ENCODE measurements at regions not wholly inside any gene's neighbourhood (a gene's known extent, or its start where the extent isn't known, plus 50 kb on each side); places are given as distances from the start of the nearest gene placed in this dataset.

DNA sequence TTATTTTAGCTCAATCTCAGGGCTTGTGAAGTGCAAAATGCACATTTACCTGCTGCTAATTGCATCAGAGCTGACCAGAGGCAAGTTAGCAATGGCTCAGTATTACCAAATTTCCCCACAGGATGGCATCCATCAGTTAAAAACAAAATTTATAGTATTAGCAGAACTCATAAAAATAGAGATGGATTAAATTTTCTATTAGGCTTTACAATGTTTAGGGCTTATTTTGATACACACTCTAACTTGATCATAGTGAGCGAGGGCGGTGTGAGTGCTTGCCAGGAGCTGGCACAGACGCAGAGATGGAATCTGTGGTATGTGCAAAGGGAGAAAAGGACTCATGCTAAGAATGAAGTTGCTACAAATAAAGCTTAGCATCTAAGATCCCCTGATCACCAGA lies 241.0 kb downstream of the NSUN3 start:
- in situ Hi-C loops (cut with MboI) (no loop called here), intact Hi-C loops (cut with micrococcal nuclease) (no loop called here)
- Histone ChIP-seq H3K4me2 (ENCODE audit: insufficient read depth, low read length) (no peak overlapping the region), H3K4me1 (replicated peaks in 1 of 2; ENCODE audit: control insufficient read depth in 2 of 2, insufficient read depth in 2 of 2, low read length in 2 of 2) (no peaks in the 10 kb centered on the region), H3K4me3 (no peak overlapping the region), H3K9me3 (replicated peaks; ENCODE audit: control insufficient read depth, insufficient read depth, low read depth, low read length) (no peaks in the 10 kb centered on the region), H3K9ac (ENCODE audit: insufficient read depth in 1 of 2, low read depth in 2 of 2, low read length in 2 of 2) (no peak overlapping the region), H3K36me3 (ENCODE audit: control insufficient read depth, insufficient read depth, low read length) (no peaks in the 10 kb centered on the region), H3K27ac (ENCODE audit: extremely low read depth, low read depth, low read length) (no peak overlapping the region), H2AFZ (ENCODE audit: low read depth, low read length) (no peak overlapping the region), H4K20me1 (replicated peaks; ENCODE audit: control insufficient read depth, insufficient read depth, low read length) (no peaks in the 10 kb centered on the region), H3K9me1 (ENCODE audit: control insufficient read depth, insufficient read depth, low read length) (no peaks in the 10 kb centered on the region), H3K79me2 (ENCODE audit: control insufficient read depth, insufficient read depth, low read length) (no peaks in the 10 kb centered on the region), H3K27me3 (ENCODE audit: control insufficient read depth in 2 of 2, insufficient read depth in 2 of 2, low read length in 2 of 2) (no peaks in the 10 kb centered on the region)
- CTCF ChIA-PET (ENCODE audit: low intra/inter-chr PET ratio), result no interaction called here
- FAIRE-seq (no peak), DNase-seq (ENCODE audit: extremely low read depth in 1 of 4, low spot score in 3 of 4) (no peak), ATAC-seq (no peak)
- POLR2A ChIA-PET, result no interaction called here
- WGBS (ENCODE audit: insufficient coverage, low coverage, missing lambda C conversion rate), result 0% methylated on average over 3 of the region's 3 CpGs
- TF ChIP-seq NUFIP1 (IDR thresholded peaks at IDR 0.05; ENCODE audit: partially characterized antibody) (no peak), OTX1 (CRISPR knock-in tag; IDR thresholded peaks at IDR 0.05) (no peak), PKNOX1 (IDR thresholded peaks at IDR 0.05) (no peak), TBL1XR1 (IDR thresholded peaks at IDR 0.05; ENCODE audit: low read length in 2 of 2) (no peak), ZNF140 (CRISPR knock-in tag; IDR thresholded peaks at IDR 0.05) (no peak), RBFOX2 (IDR thresholded peaks at IDR 0.05; ENCODE audit: low read depth, low read length) (no peak), LEF1 (IDR thresholded peaks at IDR 0.05) (no peak), ZNF316 (IDR thresholded peaks at IDR 0.05) (no peak), ZNF668 (CRISPR knock-in tag; IDR thresholded peaks at IDR 0.05) (no peak), FOXP1 (CRISPR knock-in tag; IDR thresholded peaks at IDR 0.05) (no peak), PHB (CRISPR knock-in tag; IDR thresholded peaks at IDR 0.05) (no peak), ZNF12 (CRISPR knock-in tag; IDR thresholded peaks at IDR 0.05) (no peak), ZNF79 (CRISPR knock-in tag; IDR thresholded peaks at IDR 0.05; ENCODE audit: low read depth) (no peak), TAF15 (IDR thresholded peaks at IDR 0.05; ENCODE audit: low read depth, low read length) (no peak), FOXJ3 (CRISPR knock-in tag; IDR thresholded peaks at IDR 0.05) (no peak), LARP7 (IDR thresholded peaks at IDR 0.05) (no peak)
- TF ChIP-seq, protein P1, sequence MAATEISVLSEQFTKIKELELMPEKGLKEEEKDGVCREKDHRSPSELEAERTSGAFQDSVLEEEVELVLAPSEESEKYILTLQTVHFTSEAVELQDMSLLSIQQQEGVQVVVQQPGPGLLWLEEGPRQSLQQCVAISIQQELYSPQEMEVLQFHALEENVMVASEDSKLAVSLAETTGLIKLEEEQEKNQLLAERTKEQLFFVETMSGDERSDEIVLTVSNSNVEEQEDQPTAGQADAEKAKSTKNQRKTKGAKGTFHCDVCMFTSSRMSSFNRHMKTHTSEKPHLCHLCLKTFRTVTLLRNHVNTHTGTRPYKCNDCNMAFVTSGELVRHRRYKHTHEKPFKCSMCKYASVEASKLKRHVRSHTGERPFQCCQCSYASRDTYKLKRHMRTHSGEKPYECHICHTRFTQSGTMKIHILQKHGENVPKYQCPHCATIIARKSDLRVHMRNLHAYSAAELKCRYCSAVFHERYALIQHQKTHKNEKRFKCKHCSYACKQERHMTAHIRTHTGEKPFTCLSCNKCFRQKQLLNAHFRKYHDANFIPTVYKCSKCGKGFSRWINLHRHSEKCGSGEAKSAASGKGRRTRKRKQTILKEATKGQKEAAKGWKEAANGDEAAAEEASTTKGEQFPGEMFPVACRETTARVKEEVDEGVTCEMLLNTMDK (IDR thresholded peaks at IDR 0.05; ENCODE audit: borderline replicate concordance, insufficient read depth, low read depth, low read length, poor library complexity, severe bottlenecking), result no peak
- TF ChIP-seq, protein P2, sequence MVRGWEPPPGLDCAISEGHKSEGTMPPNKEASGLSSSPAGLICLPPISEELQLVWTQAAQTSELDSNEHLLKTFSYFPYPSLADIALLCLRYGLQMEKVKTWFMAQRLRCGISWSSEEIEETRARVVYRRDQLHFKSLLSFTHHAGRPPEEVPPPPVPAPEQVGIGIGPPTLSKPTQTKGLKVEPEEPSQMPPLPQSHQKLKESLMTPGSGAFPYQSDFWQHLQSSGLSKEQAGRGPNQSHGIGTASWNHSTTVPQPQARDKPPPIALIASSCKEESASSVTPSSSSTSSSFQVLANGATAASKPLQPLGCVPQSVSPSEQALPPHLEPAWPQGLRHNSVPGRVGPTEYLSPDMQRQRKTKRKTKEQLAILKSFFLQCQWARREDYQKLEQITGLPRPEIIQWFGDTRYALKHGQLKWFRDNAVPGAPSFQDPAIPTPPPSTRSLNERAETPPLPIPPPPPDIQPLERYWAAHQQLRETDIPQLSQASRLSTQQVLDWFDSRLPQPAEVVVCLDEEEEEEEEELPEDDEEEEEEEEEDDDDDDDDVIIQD (CRISPR knock-in tag; IDR thresholded peaks at IDR 0.05), result no peak
- no TSS peak for BruUV-seq (replicated peaks)

Measured in K562 (cell line).